ENCODE measurements at regions not wholly inside any gene's neighbourhood (a gene's known extent, or its start where the extent isn't known, plus 50 kb on each side); places are given as distances from the start of the nearest gene placed in this dataset.

- no peak overlapping the region for H3K27ac ChIP-seq (ENCODE audit: low read depth, low read length)
- H3K27me3 ChIP-seq (ENCODE audit: control insufficient read depth, insufficient read depth, low read length): no peaks in the 10 kb centered on the region
- CTCF ChIA-PET: no interaction called here
- DNase-seq (ENCODE audit: low read depth, low spot score): no peak
- POLR2A ChIA-PET: no interaction called here
- TF ChIP-seq CTCF (IDR thresholded peaks at IDR 0.05; ENCODE audit: low read depth, low read length): no peak
- H3K9me3 ChIP-seq (ENCODE audit: control insufficient read depth, insufficient read depth, low read length): peaks cover 6% of the 10 kb centered on the region; the same call in 1 of the 2 replicates
- H3K4me3 ChIP-seq (ENCODE audit: low read depth, low read length): no peak overlapping the region
Measured at GRCh38 chr21:20020026-20020425, 978.2 kb upstream of the NCAM2 start.

DNA sequence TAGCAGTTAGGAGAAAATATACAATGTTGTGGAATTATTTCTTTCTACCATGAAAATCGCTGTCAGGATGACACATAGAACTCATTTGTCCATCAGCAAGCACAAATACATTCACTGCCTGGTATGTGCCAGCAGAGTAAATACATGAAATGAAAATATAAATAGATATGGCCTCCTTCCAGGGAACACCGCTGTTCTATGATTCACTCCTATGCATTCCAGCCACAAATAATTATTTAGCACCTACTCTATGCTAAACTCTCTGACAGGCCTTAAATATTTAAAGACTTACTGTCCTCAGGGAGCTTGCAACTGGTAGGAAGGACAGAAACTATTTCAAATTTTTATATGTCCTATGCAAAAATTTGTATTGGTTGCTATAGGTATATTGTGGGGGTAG, 975.0 kb upstream of the NCAM2 start:
- no peak for TF ChIP-seq CTCF (IDR thresholded peaks at IDR 0.05; ENCODE audit: low read depth, low read length)

GRCh38 chr21:20024741-20025140, 973.5 kb upstream of the NCAM2 start:
- no peaks in the 10 kb centered on the region for H3K27me3 ChIP-seq (ENCODE audit: control insufficient read depth, insufficient read depth, low read length)
- ChIA-PET POLR2A (no interaction called here), CTCF (no interaction called here)
- no peak for DNase-seq (ENCODE audit: low read depth, low spot score)
- H3K27ac ChIP-seq (ENCODE audit: low read depth, low read length): no peak overlapping the region
- TF ChIP-seq CTCF (IDR thresholded peaks at IDR 0.05; ENCODE audit: low read depth, low read length): no peak
- H3K4me3 ChIP-seq (ENCODE audit: low read depth, low read length): no peak overlapping the region
- H3K9me3 ChIP-seq (ENCODE audit: control insufficient read depth, insufficient read depth, low read length): no peaks in the 10 kb centered on the region; the same call in 1 of the 2 replicates

More for the DNA sequence above, 975.0 kb upstream of the NCAM2 start:
- ChIA-PET POLR2A (no interaction called here), CTCF (no interaction called here)
- DNase-seq (ENCODE audit: low read depth, low spot score): no peak
- H3K9me3 ChIP-seq (ENCODE audit: control insufficient read depth, insufficient read depth, low read length): peaks cover 6% of the 10 kb centered on the region
- no peak overlapping the region for H3K27ac ChIP-seq (ENCODE audit: low read depth, low read length)
- H3K4me3 ChIP-seq (ENCODE audit: low read depth, low read length): no peak overlapping the region
- H3K27me3 ChIP-seq (ENCODE audit: control insufficient read depth, insufficient read depth, low read length): no peaks in the 10 kb centered on the region

DNA sequence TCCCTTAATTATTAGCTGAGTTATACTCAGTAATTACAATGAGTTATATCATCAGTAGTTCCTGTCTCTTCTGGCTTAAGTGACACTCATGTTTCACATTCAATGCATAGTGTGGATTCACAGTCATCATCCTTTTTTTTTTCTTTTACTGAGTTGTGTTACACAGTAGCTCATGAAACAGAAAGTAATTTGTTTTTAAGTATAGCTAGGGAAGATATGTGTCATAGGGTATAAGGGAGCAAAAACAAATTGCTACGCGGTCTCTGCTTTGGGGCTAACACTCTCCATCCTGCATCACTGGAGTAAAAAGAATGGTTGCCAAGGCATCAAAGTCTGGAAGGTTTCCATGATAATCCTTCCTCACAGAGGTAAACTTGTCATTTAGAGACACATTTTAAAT, 971.7 kb upstream of the NCAM2 start:
- Histone ChIP-seq H3K27ac (ENCODE audit: low read depth, low read length) (no peak overlapping the region), H3K9me3 (ENCODE audit: control insufficient read depth, insufficient read depth, low read length) (peaks cover 14% of the 10 kb centered on the region), H3K4me3 (ENCODE audit: low read depth, low read length) (no peak overlapping the region), H3K27me3 (ENCODE audit: control insufficient read depth, insufficient read depth, low read length) (no peaks in the 10 kb centered on the region)
- TF ChIP-seq CTCF (IDR thresholded peaks at IDR 0.05; ENCODE audit: low read depth, low read length): no peak
- ChIA-PET CTCF (no interaction called here), POLR2A (no interaction called here)
- no peak for DNase-seq (ENCODE audit: low read depth, low spot score)

GRCh38 chr21:20030390-20030789, 967.8 kb upstream of the NCAM2 start:
- no peak for TF ChIP-seq CTCF (IDR thresholded peaks at IDR 0.05; ENCODE audit: low read depth, low read length)
- H3K27ac ChIP-seq (ENCODE audit: low read depth, low read length): no peak overlapping the region
- DNase-seq (ENCODE audit: low read depth, low spot score): no peak
- H3K4me3 ChIP-seq (ENCODE audit: low read depth, low read length): no peak overlapping the region
- CTCF ChIA-PET: no interaction called here
- POLR2A ChIA-PET: no interaction called here
- peaks cover 21% of the 10 kb centered on the region for H3K9me3 ChIP-seq (ENCODE audit: control insufficient read depth, insufficient read depth, low read length)
- no peaks in the 10 kb centered on the region for H3K27me3 ChIP-seq (ENCODE audit: control insufficient read depth, insufficient read depth, low read length)

Measured in AG04450 (cell line).